22Rv1 (cell line): ENCODE measurements at regions not wholly inside any gene's neighbourhood (a gene's known extent, or its start where the extent isn't known, plus 50 kb on each side); places are given as distances from the start of the nearest gene placed in this dataset.

Experiments
- H3K27ac ChIP-seq: fragments of 450-650 bp; 2 replicates; pipeline ENCODE4 v1.5.1; 2017
- ZFX ChIP-seq: fragments of 450-650 bp; IDR thresholded peaks from 2 replicates; pipeline ENCODE4 v1.6.1; 2017; ENCODE audit warnings: antibody characterized with exemption, borderline replicate concordance
- TF ChIP-seq, protein P1 (sequence below): fragments of 450-650 bp; IDR thresholded peaks from 2 replicates; pipeline ENCODE4 v1.5.1; 2017; ENCODE audit warnings: mild to moderate bottlenecking

- TF ChIP-seq, protein P1, sequence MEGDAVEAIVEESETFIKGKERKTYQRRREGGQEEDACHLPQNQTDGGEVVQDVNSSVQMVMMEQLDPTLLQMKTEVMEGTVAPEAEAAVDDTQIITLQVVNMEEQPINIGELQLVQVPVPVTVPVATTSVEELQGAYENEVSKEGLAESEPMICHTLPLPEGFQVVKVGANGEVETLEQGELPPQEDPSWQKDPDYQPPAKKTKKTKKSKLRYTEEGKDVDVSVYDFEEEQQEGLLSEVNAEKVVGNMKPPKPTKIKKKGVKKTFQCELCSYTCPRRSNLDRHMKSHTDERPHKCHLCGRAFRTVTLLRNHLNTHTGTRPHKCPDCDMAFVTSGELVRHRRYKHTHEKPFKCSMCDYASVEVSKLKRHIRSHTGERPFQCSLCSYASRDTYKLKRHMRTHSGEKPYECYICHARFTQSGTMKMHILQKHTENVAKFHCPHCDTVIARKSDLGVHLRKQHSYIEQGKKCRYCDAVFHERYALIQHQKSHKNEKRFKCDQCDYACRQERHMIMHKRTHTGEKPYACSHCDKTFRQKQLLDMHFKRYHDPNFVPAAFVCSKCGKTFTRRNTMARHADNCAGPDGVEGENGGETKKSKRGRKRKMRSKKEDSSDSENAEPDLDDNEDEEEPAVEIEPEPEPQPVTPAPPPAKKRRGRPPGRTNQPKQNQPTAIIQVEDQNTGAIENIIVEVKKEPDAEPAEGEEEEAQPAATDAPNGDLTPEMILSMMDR = no peak
- no peak for TF ChIP-seq ZFX
- H3K27ac ChIP-seq = no peak overlapping the region
Observed at GRCh38 chr3:107977221-107978130, 113.4 kb downstream of the CD47 start.

- no peak overlapping the region for H3K27ac ChIP-seq
- TF ChIP-seq, protein P1 = no peak
- no peak for TF ChIP-seq ZFX
Observed at GRCh38 chr3:107976202-107976800, 114.5 kb downstream of the CD47 start.

DNA sequence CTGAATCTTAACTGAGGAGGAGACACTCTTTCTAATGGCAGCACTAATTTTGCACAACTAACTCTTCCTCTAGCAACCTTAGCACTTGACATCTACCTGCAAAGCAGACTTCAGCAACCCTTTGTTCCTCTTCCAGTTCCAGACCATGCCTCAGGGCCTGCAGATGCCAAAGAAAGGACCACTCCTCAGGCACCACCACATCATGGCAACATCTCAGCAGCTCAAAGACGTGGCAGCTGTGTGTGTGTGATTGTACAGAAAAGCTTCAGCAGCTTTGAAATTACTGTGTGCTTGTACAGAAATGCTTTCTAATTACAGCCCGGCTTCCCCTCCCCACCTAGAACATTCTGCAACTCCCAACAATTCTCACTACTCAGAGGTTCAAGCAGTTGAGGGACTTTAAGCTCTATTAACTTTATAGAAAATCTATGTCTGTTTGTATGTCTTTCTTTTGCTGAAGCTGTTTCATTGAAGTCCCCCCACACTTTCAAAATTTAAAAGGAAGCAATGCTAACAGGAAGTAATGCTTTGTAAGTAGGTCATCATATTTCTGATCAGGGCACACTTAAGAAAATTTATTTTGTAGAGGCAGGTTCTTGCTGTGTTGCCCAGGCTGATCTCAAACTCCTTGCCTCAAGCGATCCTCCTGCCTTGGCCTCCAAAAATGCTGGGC, 115.2 kb downstream of the CD47 start:
- TF ChIP-seq ZFX = no peak
- H3K27ac ChIP-seq = no peak overlapping the region

- TF ChIP-seq ZFX = no peak
- TF ChIP-seq, protein P1 = no peak
- no peak overlapping the region for H3K27ac ChIP-seq
Observed at GRCh38 chr3:107973961-107974360, 116.9 kb downstream of the CD47 start.

- H3K27ac ChIP-seq = no peak overlapping the region
- TF ChIP-seq, protein P1 = no peak
- no peak for TF ChIP-seq ZFX
Observed at GRCh38 chr3:107973152-107973551, 117.7 kb downstream of the CD47 start.

DNA sequence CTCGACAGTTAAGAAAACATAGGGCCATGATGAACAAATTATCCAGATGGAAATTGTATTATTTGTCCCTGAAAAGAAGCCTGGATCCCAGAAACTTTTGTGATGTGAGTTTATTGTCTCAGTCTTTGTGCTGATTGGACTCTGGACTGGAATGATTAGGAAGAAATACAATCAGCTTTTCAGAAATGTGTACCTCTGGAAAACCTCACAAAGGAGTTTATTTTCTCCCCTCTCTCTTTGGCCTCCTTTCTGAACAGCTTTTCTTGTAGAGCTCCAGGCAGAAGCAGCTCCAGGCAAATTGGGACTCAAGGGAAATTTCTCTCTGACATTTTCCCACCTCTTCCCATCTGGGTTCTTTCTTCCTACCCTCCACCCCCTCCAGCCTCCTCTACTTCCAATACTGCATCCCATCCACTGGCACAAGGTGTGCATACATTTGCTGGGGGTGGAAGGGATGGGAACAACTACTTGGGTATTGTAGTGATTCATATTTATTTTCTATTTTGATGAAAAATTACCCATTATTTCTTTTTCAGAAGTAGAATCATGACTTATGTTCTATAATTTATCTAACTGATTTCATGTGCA, 119.7 kb downstream of the CD47 start:
- H3K27ac ChIP-seq = no peak overlapping the region
- TF ChIP-seq, protein P1 = no peak
- no peak for TF ChIP-seq ZFX

DNA sequence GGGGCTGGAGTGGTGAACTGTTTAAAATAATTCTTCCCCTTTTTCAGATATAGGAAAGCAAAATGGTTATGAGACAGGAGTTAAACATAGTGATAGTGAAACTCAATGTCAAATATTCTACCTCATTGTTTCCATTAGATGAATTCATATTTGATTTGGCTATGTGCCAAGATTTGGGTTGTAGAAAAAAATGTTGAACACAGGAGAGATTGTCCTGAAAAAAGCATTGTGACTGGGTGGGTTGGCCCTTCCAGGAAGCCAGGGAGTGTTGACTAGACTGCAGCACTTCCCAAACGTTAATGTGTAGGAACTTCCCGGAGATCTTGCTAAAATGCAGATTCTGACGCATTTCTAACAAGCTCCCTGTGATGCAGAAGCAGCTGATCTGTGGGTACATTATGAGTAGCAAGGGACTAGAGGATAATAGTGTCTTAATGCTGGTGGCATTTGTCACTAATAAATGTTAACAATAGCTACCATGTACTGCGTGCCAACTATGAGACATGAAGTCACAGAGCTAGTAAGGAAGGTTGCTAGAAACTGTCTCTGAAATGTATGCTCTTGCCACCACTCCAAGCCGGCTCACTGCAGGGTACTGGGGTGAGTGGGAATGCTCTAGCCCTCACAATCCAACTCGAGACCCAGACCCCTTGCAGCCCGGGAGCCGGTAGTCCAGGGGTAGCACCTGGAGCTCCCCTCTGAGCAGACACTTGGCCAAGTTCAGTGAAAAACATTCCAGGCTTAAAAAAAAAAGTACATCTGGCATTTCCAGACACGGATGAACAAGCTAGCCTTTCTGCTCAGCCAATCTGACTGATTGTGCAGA, 120.6 kb downstream of the CD47 start:
- TF ChIP-seq ZFX = no peak
- TF ChIP-seq, protein P1 = no peak
- no peak overlapping the region for H3K27ac ChIP-seq
